Endothelial cell (in vitro differentiated cells): ENCODE measurements at regions not wholly inside any gene's neighbourhood (a gene's known extent, or its start where the extent isn't known, plus 50 kb on each side); places are given as distances from the start of the nearest gene placed in this dataset.

Experiments
- DNase-seq: peaks from one replicate; pipeline ENCODE4 v3.0.0; 2021; ENCODE audit warnings: low spot score
- H3K27ac Mint-ChIP-seq: one replicate; pipeline ENCODE4 v1.8.0; 2021; ENCODE audit warnings: mixed read lengths, inconsistent platforms; ENCODE audit not compliant: unreplicated experiment
- H3K27me3 Mint-ChIP-seq: one replicate; pipeline ENCODE4 v1.8.0; 2021; ENCODE audit warnings: mild to moderate bottlenecking, moderate library complexity, mixed read lengths, inconsistent platforms; ENCODE audit not compliant: unreplicated experiment
- H3K36me3 Mint-ChIP-seq: one replicate; pipeline ENCODE4 v1.8.0; 2021; ENCODE audit warnings: mild to moderate bottlenecking, low read depth, mixed read lengths, inconsistent platforms; ENCODE audit not compliant: unreplicated experiment
- H3K4me1 Mint-ChIP-seq: one replicate; pipeline ENCODE4 v1.8.0; 2021; ENCODE audit warnings: mild to moderate bottlenecking, mixed read lengths, inconsistent platforms; ENCODE audit not compliant: unreplicated experiment
- H3K4me3 Mint-ChIP-seq: one replicate; pipeline ENCODE4 v1.8.0; 2021; ENCODE audit warnings: mild to moderate bottlenecking, mixed read lengths, inconsistent platforms; ENCODE audit not compliant: unreplicated experiment
- H3K9me3 Mint-ChIP-seq: one replicate; pipeline ENCODE4 v1.8.0; 2021; ENCODE audit warnings: mixed read lengths, inconsistent platforms; ENCODE audit not compliant: unreplicated experiment
- TF ChIP-seq, protein P1 (sequence below): fragments of 200-600 bp; sonication (generic); IDR thresholded peaks from one replicate; pipeline ENCODE4 v1.5.0; 2021; ENCODE audit warnings: antibody characterized with exemption; ENCODE audit not compliant: unreplicated experiment

DNA sequence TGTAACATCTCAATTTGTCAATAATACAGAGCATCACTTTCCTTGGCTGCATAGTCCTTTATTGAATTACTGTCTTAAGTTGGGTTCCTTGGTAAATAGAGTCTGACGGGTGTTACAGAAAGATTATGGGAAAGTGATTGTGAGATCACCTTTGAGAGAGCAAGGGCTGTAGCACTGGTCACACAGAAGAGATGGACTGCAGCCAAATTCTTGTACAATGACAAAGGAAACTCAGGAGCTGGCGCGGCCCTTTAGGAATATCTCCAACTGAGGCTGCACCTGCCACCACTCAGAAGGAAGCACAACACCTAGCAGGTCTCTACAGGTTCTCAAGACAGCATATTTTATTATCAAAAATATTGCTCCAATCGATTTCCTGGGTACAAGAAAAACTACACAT lies 350.0 kb upstream of the ISL1 start:
- H3K27me3 Mint-ChIP-seq: no peaks in the 10 kb centered on the region
- H3K9me3 Mint-ChIP-seq: no peaks in the 10 kb centered on the region
- DNase-seq: no peak
- no peak overlapping the region for H3K27ac Mint-ChIP-seq
- H3K4me1 Mint-ChIP-seq: no peaks in the 10 kb centered on the region
- TF ChIP-seq, protein P1, sequence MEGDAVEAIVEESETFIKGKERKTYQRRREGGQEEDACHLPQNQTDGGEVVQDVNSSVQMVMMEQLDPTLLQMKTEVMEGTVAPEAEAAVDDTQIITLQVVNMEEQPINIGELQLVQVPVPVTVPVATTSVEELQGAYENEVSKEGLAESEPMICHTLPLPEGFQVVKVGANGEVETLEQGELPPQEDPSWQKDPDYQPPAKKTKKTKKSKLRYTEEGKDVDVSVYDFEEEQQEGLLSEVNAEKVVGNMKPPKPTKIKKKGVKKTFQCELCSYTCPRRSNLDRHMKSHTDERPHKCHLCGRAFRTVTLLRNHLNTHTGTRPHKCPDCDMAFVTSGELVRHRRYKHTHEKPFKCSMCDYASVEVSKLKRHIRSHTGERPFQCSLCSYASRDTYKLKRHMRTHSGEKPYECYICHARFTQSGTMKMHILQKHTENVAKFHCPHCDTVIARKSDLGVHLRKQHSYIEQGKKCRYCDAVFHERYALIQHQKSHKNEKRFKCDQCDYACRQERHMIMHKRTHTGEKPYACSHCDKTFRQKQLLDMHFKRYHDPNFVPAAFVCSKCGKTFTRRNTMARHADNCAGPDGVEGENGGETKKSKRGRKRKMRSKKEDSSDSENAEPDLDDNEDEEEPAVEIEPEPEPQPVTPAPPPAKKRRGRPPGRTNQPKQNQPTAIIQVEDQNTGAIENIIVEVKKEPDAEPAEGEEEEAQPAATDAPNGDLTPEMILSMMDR: no peak
- no peaks in the 10 kb centered on the region for H3K36me3 Mint-ChIP-seq
- no peak overlapping the region for H3K4me3 Mint-ChIP-seq

DNA sequence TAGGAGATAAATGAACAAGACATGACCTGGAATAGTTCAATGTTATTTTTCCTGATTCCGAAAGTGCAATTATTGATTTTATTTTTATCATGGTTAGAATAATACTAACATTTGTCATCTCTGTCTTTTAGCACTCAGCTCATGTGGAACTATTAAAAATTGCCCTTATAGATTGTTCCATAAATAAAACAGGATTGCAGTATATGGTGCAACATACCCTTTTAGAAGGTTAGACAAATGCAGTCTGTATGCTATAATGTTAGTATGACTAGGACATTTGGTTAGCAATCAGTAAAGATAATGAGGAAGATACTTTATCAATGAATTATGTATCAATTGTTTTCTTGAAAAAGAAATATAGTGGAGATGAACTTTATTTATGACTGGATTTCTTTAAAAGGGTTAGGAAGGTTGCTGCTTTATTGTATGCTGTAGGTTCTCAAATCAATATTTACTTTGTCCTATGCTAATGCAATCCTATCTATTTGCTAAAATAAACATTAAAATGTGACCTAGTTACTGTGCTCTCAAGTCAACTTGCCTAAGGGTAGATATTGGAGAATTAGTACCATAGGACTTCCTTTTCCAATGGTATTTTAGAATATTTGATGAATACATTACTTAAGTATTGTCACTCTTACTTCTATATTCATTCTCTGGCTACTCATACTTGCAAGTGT lies 348.9 kb upstream of the ISL1 start:
- Mint-ChIP-seq H3K4me3 (no peak overlapping the region), H3K36me3 (no peaks in the 10 kb centered on the region), H3K9me3 (no peaks in the 10 kb centered on the region), H3K27me3 (no peaks in the 10 kb centered on the region), H3K27ac (no peak overlapping the region), H3K4me1 (no peaks in the 10 kb centered on the region)
- no peak for DNase-seq
- TF ChIP-seq, protein P1: no peak

DNA sequence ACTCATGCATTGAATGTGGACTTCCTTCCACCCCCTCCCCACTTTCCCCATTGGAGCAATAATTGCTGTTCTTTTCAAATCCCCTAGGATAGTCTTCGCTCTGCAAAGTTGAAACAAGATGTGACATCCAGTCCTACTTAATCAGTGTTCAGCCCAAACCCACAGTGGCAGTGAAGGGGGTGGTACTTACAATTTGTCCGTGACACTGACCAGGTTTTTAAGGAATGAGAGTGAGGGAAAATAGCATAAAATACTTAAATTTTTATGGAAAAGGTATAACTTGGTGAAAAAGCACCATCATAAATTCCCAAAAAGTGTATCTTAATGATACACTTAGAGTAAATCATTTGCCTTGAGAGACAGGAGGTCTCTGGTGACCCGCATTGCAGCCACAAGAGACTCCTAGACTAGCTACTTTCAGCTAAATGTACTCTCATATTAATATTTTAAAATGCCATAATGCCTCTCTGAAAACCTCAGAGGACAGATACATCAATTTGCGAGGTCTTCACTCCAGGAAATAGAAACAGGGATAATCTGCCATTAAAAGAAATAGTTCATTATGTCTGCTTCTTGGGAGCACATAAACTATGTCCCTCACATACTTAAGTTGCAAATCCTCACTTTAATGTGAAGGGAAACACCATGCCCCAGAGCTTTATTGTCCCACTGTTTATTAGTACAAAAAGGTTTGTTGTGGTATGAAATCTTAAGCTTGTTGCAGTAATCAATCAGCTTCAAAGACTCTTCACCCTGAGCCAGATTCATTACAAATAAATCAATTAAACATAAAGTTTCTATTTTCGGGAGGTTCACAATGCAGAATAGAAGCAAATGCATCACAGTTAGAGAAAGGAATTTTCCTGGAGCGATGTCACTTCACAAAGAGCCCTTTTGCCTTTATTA lies 343.6 kb upstream of the ISL1 start:
- Mint-ChIP-seq H3K36me3 (no peaks in the 10 kb centered on the region), H3K9me3 (no peaks in the 10 kb centered on the region), H3K4me1 (no peaks in the 10 kb centered on the region), H3K27ac (no peak overlapping the region), H3K4me3 (no peak overlapping the region), H3K27me3 (peaks cover 1% of the 10 kb centered on the region)
- TF ChIP-seq, protein P1: no peak
- no peak for DNase-seq

DNA sequence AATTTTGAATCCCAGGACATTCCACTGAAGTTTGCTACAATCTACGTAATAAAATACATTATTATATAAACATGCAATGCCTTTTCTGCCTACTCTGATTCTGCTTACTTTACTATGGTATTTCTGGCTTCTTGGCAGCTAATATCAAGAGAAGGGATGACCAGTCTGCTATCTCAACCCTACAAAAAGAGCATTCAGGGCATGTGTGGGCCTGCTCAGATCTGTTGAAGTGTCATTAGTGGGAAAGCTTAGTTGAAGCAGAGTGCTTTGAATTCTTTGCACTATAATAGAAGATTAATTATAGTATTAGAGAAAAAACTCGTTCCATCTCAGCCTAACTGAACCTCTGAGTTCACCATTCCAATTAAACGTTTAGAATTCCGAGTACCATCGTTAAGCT lies 339.5 kb upstream of the ISL1 start:
- TF ChIP-seq, protein P1: no peak
- Mint-ChIP-seq H3K4me3 (no peak overlapping the region), H3K4me1 (no peaks in the 10 kb centered on the region), H3K27ac (no peak overlapping the region), H3K9me3 (no peaks in the 10 kb centered on the region), H3K36me3 (no peaks in the 10 kb centered on the region), H3K27me3 (peaks cover 1% of the 10 kb centered on the region)
- no peak for DNase-seq

DNA sequence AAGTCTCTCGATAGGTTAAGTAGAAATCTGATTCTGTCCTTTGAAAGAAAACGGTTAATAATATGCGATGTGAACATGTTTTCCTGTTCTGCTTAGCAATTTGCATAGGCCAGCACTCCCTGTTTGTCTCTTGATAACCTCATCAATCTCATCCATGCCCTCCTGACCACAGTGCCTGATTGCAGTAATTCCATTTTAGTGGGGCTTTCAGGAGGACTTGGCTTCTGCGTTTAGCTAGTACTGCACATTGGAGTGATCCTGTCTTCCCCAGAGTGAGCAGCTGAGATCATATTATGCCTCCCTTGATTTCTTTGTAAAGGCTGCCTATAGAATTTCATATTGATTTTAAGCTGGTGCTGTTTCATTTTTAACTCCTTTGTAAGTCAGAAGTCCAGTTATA lies 335.9 kb upstream of the ISL1 start:
- Mint-ChIP-seq H3K27me3 (peaks cover 1% of the 10 kb centered on the region), H3K4me3 (no peak overlapping the region), H3K36me3 (no peaks in the 10 kb centered on the region), H3K27ac (no peak overlapping the region), H3K9me3 (no peaks in the 10 kb centered on the region), H3K4me1 (no peaks in the 10 kb centered on the region)
- DNase-seq: no peak
- TF ChIP-seq, protein P1: no peak
